HepG2 (cell line): ENCODE measurements at regions not wholly inside any gene's neighbourhood (a gene's known extent, or its start where the extent isn't known, plus 50 kb on each side); places are given as distances from the start of the nearest gene placed in this dataset.

Experiments used
- EZH2 ChIP-seq: conservative IDR thresholded peaks from 2 replicates; pipeline ENCODE4 v1.6.1; 2012; ENCODE audit warnings: mild to moderate bottlenecking, low read depth, low read length, moderate library complexity
- GABPA ChIP-seq, 2 experiments: IDR thresholded peaks; 2 replicates each; pipeline ENCODE4 v1.6.1; 2011 to 2016; ENCODE audit warnings: low read depth in 2 of 2, low read length in 1 of 2, missing biosample characterization in 1 of 2, missing genetic modification characterization in 1 of 2
- GLI4 ChIP-seq: sonication (generic); formaldehyde crosslinking; IDR thresholded peaks from 2 replicates; pipeline ENCODE4 v1.5.1; 2020; ENCODE audit warnings: missing genetic modification reagents, mild to moderate bottlenecking, moderate library complexity, borderline replicate concordance
- HES4 ChIP-seq: sonication (generic); formaldehyde crosslinking; IDR thresholded peaks from 2 replicates; pipeline ENCODE4 v1.9.0; 2021; ENCODE audit warnings: mild to moderate bottlenecking, missing genetic modification reagents, borderline replicate concordance
- KAT7 ChIP-seq: IDR thresholded peaks from 2 replicates; pipeline ENCODE4 v1.6.1; 2018; ENCODE audit warnings: borderline replicate concordance, missing compliant biosample characterization
- KMT2A ChIP-seq: sonication (generic); formaldehyde crosslinking; IDR thresholded peaks from 2 replicates; pipeline ENCODE4 v1.4.0; 2020; ENCODE audit warnings: missing genetic modification reagents
- NFE2L2 ChIP-seq: fragments of 150-350 bp; IDR thresholded peaks from 2 replicates; pipeline ENCODE4 v1.6.1; 2014; ENCODE audit warnings: low read length
- POLR2AphosphoS5 ChIP-seq: IDR thresholded peaks from 2 replicates; pipeline ENCODE4 v1.6.1; 2012; ENCODE audit warnings: low read depth, low read length
- PRDM10 ChIP-seq: sonication (generic); formaldehyde crosslinking; IDR thresholded peaks from 2 replicates; pipeline ENCODE4 v1.4.0; 2020; ENCODE audit warnings: low read depth, missing genetic modification reagents
- PREB ChIP-seq: sonication (generic); formaldehyde crosslinking; IDR thresholded peaks from 2 replicates; pipeline ENCODE4 v1.4.0; 2020; ENCODE audit warnings: missing genetic modification reagents
- SMC3 ChIP-seq: IDR thresholded peaks from 2 replicates; pipeline ENCODE4 v1.6.1; 2011; ENCODE audit warnings: low read length, improper control_type of control experiment
- UBTF ChIP-seq: sonication (generic); formaldehyde crosslinking; IDR thresholded peaks from 2 replicates; pipeline ENCODE4 v1.4.0; 2020; ENCODE audit warnings: mild to moderate bottlenecking, missing genetic modification reagents
- ZNF609 ChIP-seq: sonication (generic); formaldehyde crosslinking; IDR thresholded peaks from 2 replicates; pipeline ENCODE4 v1.4.0; 2020; ENCODE audit warnings: mild to moderate bottlenecking, missing genetic modification reagents, borderline replicate concordance

- TF ChIP-seq GLI4 (CRISPR knock-in tag) (no peak), KMT2A (CRISPR knock-in tag) (no peak), POLR2AphosphoS5 (no peak), SMC3 (no peak), KAT7 (no peak), HES4 (CRISPR knock-in tag) (no peak), GABPA (IDR thresholded peaks at IDR 0.05; ENCODE audit: low read depth, low read length) (no peak), GABPA (CRISPR knock-in tag; IDR thresholded peaks at IDR 0.05; ENCODE audit: low read depth) (no peak), PREB (CRISPR knock-in tag) (no peak), UBTF (CRISPR knock-in tag) (no peak), ZNF609 (CRISPR knock-in tag) (no peak), EZH2 (no peak), NFE2L2 (no peak), PRDM10 (CRISPR knock-in tag) (no peak)
These were observed 70.2 kb downstream of the BTG1 start for GRCh38 chr12:92075425-92075914.
